22Rv1 (cell line): ENCODE measurements at regions not wholly inside any gene's neighbourhood (a gene's known extent, or its start where the extent isn't known, plus 50 kb on each side); places are given as distances from the start of the nearest gene placed in this dataset.
"Not testable (repeated sequence)": the region's sequence is repeated elsewhere in the genome, so short reads cannot be mapped to it uniquely, and the experiment has no call there.

ENCODE experiments used
- CTCF ChIP-seq: fragments of 450-650 bp; IDR thresholded peaks from 2 replicates; pipeline ENCODE4 v1.5.1; 2017; ENCODE audit warnings: mild to moderate bottlenecking
- ZFX ChIP-seq: fragments of 450-650 bp; IDR thresholded peaks from 2 replicates; pipeline ENCODE4 v1.6.1; 2017; ENCODE audit warnings: antibody characterized with exemption, borderline replicate concordance

- not testable (repeated sequence) for TF ChIP-seq CTCF, ZFX
Observed at GRCh38 chr5:25199902-25200301, 555.1 kb upstream of the CDH10 start.
